RWPE2 (cell line): ENCODE measurements at regions not wholly inside any gene's neighbourhood (a gene's known extent, or its start where the extent isn't known, plus 50 kb on each side); places are given as distances from the start of the nearest gene placed in this dataset.

Experiments used
- ATAC-seq: fragments of 200-7000 bp; cut with Tn5 transposase; 3 replicates; pipeline ENCODE4 v1.9.1; 2021; ENCODE audit warnings: low read depth
- DNase-seq: peaks from one replicate; pipeline ENCODE4 v3.0.0-alpha.2; 2020; ENCODE audit warnings: low spot score
- H3K27ac ChIP-seq: fragments of 450-650 bp; 2 replicates; pipeline ENCODE4 v1.5.1; 2017; ENCODE audit warnings: mild to moderate bottlenecking; ENCODE audit not compliant: poor library complexity, severe bottlenecking
- H3K27me3 ChIP-seq: fragments of 250-450 bp; sonication (Bioruptor Pico); 2 replicates; pipeline ENCODE4 v1.5.1; 2021; ENCODE audit warnings: mild to moderate bottlenecking, moderate library complexity; ENCODE audit not compliant: insufficient read depth, poor library complexity, severe bottlenecking
- H3K36me3 ChIP-seq: fragments of 250-450 bp; sonication (Bioruptor Pico); 2 replicates; pipeline ENCODE4 v1.5.1; 2020; ENCODE audit warnings: low read depth, mild to moderate bottlenecking, moderate library complexity
- H3K4me1 ChIP-seq: fragments of 250-450 bp; sonication (Bioruptor Pico); 2 replicates; pipeline ENCODE4 v1.5.1; 2021; ENCODE audit warnings: mild to moderate bottlenecking, moderate library complexity; ENCODE audit not compliant: insufficient read depth, poor library complexity, severe bottlenecking
- H3K4me3 ChIP-seq: fragments of 250-450 bp; sonication (Bioruptor Pico); 2 replicates; pipeline ENCODE4 v1.5.1; 2021; ENCODE audit warnings: mild to moderate bottlenecking, moderate library complexity; ENCODE audit not compliant: severe bottlenecking
- H3K9me3 ChIP-seq: fragments of 250-450 bp; sonication (Bioruptor Pico); 2 replicates; pipeline ENCODE4 v1.5.1; 2021; ENCODE audit warnings: mild to moderate bottlenecking, moderate library complexity; ENCODE audit not compliant: severe bottlenecking
- CTCF ChIP-seq: fragments of 450-650 bp; IDR thresholded peaks from one replicate; pipeline ENCODE4 v1.5.1; 2017; ENCODE audit warnings: mild to moderate bottlenecking, moderate library complexity; ENCODE audit not compliant: poor library complexity, severe bottlenecking

- no peaks in the 10 kb centered on the region for H3K9me3 ChIP-seq
- no peak for TF ChIP-seq CTCF
- no peak overlapping the region for H3K4me3 ChIP-seq
- no peaks in the 10 kb centered on the region for H3K4me1 ChIP-seq
- H3K27me3 ChIP-seq: peaks cover 8% of the 10 kb centered on the region
- no peaks in the 10 kb centered on the region for H3K36me3 ChIP-seq
- DNase-seq: no peak
- H3K27ac ChIP-seq: no peak overlapping the region
- no peak for ATAC-seq
Measured at GRCh38 chr1:63108206-63108605, 214.2 kb upstream of the FOXD3 start.

GRCh38 chr1:63112155-63112900 is 210.0 kb upstream of the FOXD3 start:
- DNase-seq: no peak

GRCh38 chr1:63115527-63115926 is 206.8 kb upstream of the FOXD3 start:
- DNase-seq: no peak
- peaks cover 21% of the 10 kb centered on the region for H3K27me3 ChIP-seq
- TF ChIP-seq CTCF: no peak
- no peak overlapping the region for H3K27ac ChIP-seq
- ATAC-seq: no peak
- H3K4me1 ChIP-seq: no peaks in the 10 kb centered on the region
- H3K9me3 ChIP-seq: no peaks in the 10 kb centered on the region
- H3K36me3 ChIP-seq: no peaks in the 10 kb centered on the region
- H3K4me3 ChIP-seq: no peak overlapping the region

More at GRCh38 chr1:63112155-63112900, 210.0 kb upstream of the FOXD3 start:
- H3K4me1 ChIP-seq: no peaks in the 10 kb centered on the region
- no peaks in the 10 kb centered on the region for H3K36me3 ChIP-seq
- H3K9me3 ChIP-seq: no peaks in the 10 kb centered on the region
- no peak for TF ChIP-seq CTCF
- peak; percentile 38; the same call in 1 of the 3 replicates for ATAC-seq
- H3K27me3 ChIP-seq: peaks cover 21% of the 10 kb centered on the region
- no peak overlapping the region for H3K27ac ChIP-seq
- no peak overlapping the region for H3K4me3 ChIP-seq

- Histone ChIP-seq H3K27ac (no peak overlapping the region), H3K4me3 (no peak overlapping the region), H3K4me1 (no peaks in the 10 kb centered on the region), H3K9me3 (no peaks in the 10 kb centered on the region), H3K36me3 (no peaks in the 10 kb centered on the region), H3K27me3 (peaks cover 21% of the 10 kb centered on the region)
- no peak for TF ChIP-seq CTCF
- DNase-seq: no peak
- no peak for ATAC-seq
Measured at GRCh38 chr1:63116016-63116415, 206.4 kb upstream of the FOXD3 start.

- no peak overlapping the region for H3K27ac ChIP-seq
- no peak for TF ChIP-seq CTCF
- no peaks in the 10 kb centered on the region for H3K9me3 ChIP-seq
- H3K36me3 ChIP-seq: no peaks in the 10 kb centered on the region
- no peak overlapping the region for H3K4me3 ChIP-seq
- no peaks in the 10 kb centered on the region for H3K4me1 ChIP-seq
- ATAC-seq (no peak), DNase-seq (no peak)
- H3K27me3 ChIP-seq: peaks cover 3% of the 10 kb centered on the region
Measured at GRCh38 chr1:63119575-63120155, 202.7 kb upstream of the FOXD3 start.
